ENCODE measurements at regions not wholly inside any gene's neighbourhood (a gene's known extent, or its start where the extent isn't known, plus 50 kb on each side); places are given as distances from the start of the nearest gene placed in this dataset.

DNA sequence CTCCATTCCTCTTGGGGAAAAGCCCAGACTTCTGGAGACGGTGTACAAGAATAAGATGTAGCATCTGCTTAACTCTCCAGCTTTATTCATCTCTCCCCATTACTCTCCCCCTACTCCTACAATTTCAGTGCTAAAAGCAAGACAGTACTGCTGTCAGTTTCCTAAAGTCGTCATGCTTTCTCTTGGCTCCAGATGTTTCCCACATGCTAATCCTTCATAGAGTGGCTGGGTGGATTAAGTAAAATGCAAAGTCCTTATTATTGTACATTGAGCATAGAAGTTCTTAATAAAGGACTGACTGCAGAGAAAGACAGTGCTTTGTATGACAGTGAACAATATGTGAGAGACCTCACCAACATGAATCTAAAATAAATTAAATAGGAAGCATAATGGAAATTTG lies 142.2 kb upstream of the UBASH3B start:
- no peak overlapping the region for H3K27ac ChIP-seq
- Mint-ChIP-seq H3K4me1 (no peaks in the 10 kb centered on the region), H3K9me3 (no peaks in the 10 kb centered on the region), H3K4me3 (no peak overlapping the region), H3K36me3 (no peaks in the 10 kb centered on the region), H3K27ac (no peak overlapping the region), H3K27me3 (ENCODE audit: insufficient read depth, low read depth) (peaks cover 3% of the 10 kb centered on the region)
- no peaks in the 10 kb centered on the region for H4K20me1 ChIP-seq (ENCODE audit: low read depth)
- TF ChIP-seq EZH2 (IDR thresholded peaks at IDR 0.05) = no peak
- TF ChIP-seq, protein P1, sequence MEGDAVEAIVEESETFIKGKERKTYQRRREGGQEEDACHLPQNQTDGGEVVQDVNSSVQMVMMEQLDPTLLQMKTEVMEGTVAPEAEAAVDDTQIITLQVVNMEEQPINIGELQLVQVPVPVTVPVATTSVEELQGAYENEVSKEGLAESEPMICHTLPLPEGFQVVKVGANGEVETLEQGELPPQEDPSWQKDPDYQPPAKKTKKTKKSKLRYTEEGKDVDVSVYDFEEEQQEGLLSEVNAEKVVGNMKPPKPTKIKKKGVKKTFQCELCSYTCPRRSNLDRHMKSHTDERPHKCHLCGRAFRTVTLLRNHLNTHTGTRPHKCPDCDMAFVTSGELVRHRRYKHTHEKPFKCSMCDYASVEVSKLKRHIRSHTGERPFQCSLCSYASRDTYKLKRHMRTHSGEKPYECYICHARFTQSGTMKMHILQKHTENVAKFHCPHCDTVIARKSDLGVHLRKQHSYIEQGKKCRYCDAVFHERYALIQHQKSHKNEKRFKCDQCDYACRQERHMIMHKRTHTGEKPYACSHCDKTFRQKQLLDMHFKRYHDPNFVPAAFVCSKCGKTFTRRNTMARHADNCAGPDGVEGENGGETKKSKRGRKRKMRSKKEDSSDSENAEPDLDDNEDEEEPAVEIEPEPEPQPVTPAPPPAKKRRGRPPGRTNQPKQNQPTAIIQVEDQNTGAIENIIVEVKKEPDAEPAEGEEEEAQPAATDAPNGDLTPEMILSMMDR (IDR thresholded peaks at IDR 0.05) = no peak
- no peak for TF ChIP-seq EZH2phosphoT487 (IDR thresholded peaks at IDR 0.05)
- H3K79me2 ChIP-seq (ENCODE audit: low read depth) = no peaks in the 10 kb centered on the region
- no peak for DNase-seq (ENCODE audit: low spot score)
- no peaks in the 10 kb centered on the region for H3K36me3 ChIP-seq
- no peak overlapping the region for H3K4me2 ChIP-seq
- H3K9ac ChIP-seq = no peak overlapping the region
- no peaks in the 10 kb centered on the region for H3K4me1 ChIP-seq
- H3K4me3 ChIP-seq = no peak overlapping the region
- no peaks in the 10 kb centered on the region for H3K9me3 ChIP-seq (ENCODE audit: low read depth)
- H2AFZ ChIP-seq (replicated peaks) = no peak overlapping the region
- no peaks in the 10 kb centered on the region for H3K27me3 ChIP-seq
- no peaks in the 10 kb centered on the region for H3F3A ChIP-seq (ENCODE audit: low read depth)

DNA sequence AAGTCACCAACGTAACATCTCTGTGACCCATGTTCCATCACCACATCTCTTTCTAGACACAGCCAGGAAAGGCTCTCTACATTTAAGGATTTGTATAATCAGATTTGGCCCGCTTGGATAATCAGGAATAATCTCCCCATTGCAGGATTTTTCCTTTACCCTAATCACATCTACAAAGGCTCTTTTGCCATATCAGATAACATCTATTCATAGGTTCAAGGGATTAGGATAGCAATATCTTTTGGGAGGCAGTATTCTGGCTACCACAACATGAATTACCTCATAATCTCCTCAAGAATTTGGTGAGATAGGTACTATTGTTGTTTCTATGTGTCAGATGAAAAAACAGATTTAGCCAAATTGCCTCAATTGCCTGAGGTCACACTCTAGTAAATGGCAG lies 142.8 kb upstream of the UBASH3B start:
- Histone ChIP-seq H3K9ac (no peak overlapping the region), H3K4me1 (no peaks in the 10 kb centered on the region), H2AFZ (replicated peaks) (no peak overlapping the region), H3K36me3 (no peaks in the 10 kb centered on the region), H3K9me3 (ENCODE audit: low read depth) (no peaks in the 10 kb centered on the region), H3F3A (ENCODE audit: low read depth) (no peaks in the 10 kb centered on the region), H3K27me3 (no peaks in the 10 kb centered on the region), H4K20me1 (ENCODE audit: low read depth) (no peaks in the 10 kb centered on the region), H3K4me3 (no peak overlapping the region), H3K4me2 (no peak overlapping the region), H3K79me2 (ENCODE audit: low read depth) (no peaks in the 10 kb centered on the region), H3K27ac (no peak overlapping the region)
- no peaks in the 10 kb centered on the region for H3K4me1 Mint-ChIP-seq
- peak; percentile 20 for DNase-seq (ENCODE audit: low spot score)
- TF ChIP-seq EZH2 (IDR thresholded peaks at IDR 0.05) (no peak), EZH2phosphoT487 (IDR thresholded peaks at IDR 0.05) (peak; percentile 83)
- no peaks in the 10 kb centered on the region for H3K9me3 Mint-ChIP-seq
- H3K27me3 Mint-ChIP-seq (ENCODE audit: insufficient read depth, low read depth) = peaks cover 3% of the 10 kb centered on the region
- H3K4me3 Mint-ChIP-seq = no peak overlapping the region
- H3K27ac Mint-ChIP-seq = no peak overlapping the region
- H3K36me3 Mint-ChIP-seq = no peaks in the 10 kb centered on the region

DNA sequence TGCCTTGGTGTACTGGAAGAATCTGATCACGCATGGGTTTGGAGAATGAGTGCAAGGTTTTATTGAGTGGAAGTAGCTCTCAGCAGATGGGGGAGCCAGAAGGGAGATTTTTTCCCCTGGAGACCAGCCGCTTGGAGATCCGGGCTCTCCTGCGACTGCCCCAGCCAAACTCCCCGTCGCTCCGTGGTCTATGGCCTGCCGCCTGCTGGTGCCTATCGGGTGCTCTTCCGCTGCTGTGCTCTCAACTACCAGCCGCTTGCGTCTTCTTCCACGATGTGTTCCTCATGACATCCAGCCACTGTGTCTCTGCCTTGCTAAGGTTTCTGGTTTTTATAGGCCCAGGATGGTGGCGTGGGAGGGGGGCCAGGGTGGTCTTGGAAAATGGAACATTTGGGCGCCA lies 145.6 kb upstream of the UBASH3B start:
- Histone ChIP-seq H2AFZ (replicated peaks) (no peak overlapping the region), H3K79me2 (ENCODE audit: low read depth) (no peaks in the 10 kb centered on the region), H3K36me3 (no peaks in the 10 kb centered on the region), H3K9ac (no peak overlapping the region), H3K4me2 (no peak overlapping the region), H3K4me3 (no peak overlapping the region), H4K20me1 (ENCODE audit: low read depth) (no peaks in the 10 kb centered on the region), H3K27me3 (no peaks in the 10 kb centered on the region), H3K27ac (no peak overlapping the region), H3F3A (ENCODE audit: low read depth) (no peaks in the 10 kb centered on the region), H3K4me1 (peaks cover 7% of the 10 kb centered on the region), H3K9me3 (ENCODE audit: low read depth) (no peaks in the 10 kb centered on the region)
- TF ChIP-seq EZH2 (IDR thresholded peaks at IDR 0.05) = no peak
- TF ChIP-seq, protein P1 (IDR thresholded peaks at IDR 0.05) = no peak
- no peak for TF ChIP-seq EZH2phosphoT487 (IDR thresholded peaks at IDR 0.05)
- H3K4me1 Mint-ChIP-seq = peaks cover 7% of the 10 kb centered on the region
- H3K27me3 Mint-ChIP-seq (ENCODE audit: insufficient read depth, low read depth) = peaks cover 3% of the 10 kb centered on the region
- H3K4me3 Mint-ChIP-seq = no peak overlapping the region
- no peaks in the 10 kb centered on the region for H3K9me3 Mint-ChIP-seq
- H3K27ac Mint-ChIP-seq = no peak overlapping the region
- H3K36me3 Mint-ChIP-seq = no peaks in the 10 kb centered on the region
- no peak for DNase-seq (ENCODE audit: low spot score)

DNA sequence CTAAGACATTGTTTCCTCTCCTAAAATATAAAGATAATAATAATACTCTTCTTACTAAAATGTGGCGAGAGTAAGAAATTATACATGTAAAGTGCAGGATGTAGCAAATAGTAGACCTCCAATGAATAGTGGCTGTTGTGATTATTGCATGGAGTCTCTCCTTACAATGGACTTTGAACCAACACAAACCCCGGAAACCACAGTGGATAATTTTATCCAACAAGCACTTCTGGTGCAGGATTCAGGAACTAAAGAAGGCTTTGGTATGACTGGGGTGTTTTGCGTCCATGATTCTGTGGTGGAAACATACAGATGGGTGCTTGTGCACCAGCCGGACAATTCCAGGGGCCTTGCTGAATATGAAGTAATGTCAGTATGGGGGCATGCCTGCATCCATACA lies 146.4 kb upstream of the UBASH3B start:
- no peak overlapping the region for H3K9ac ChIP-seq
- peaks cover 7% of the 10 kb centered on the region for H3K4me1 ChIP-seq
- H3K4me1 Mint-ChIP-seq = peaks cover 9% of the 10 kb centered on the region
- H3K4me2 ChIP-seq = no peak overlapping the region
- no peaks in the 10 kb centered on the region for H3K79me2 ChIP-seq (ENCODE audit: low read depth)
- H3K27ac Mint-ChIP-seq = no peak overlapping the region
- no peaks in the 10 kb centered on the region for H4K20me1 ChIP-seq (ENCODE audit: low read depth)
- no peaks in the 10 kb centered on the region for H3K36me3 ChIP-seq
- no peak for TF ChIP-seq EZH2 (IDR thresholded peaks at IDR 0.05)
- TF ChIP-seq EZH2phosphoT487 (IDR thresholded peaks at IDR 0.05) = no peak
- TF ChIP-seq, protein P1 (IDR thresholded peaks at IDR 0.05) = no peak
- no peaks in the 10 kb centered on the region for H3K9me3 Mint-ChIP-seq
- H3K27ac ChIP-seq = no peak overlapping the region
- no peak for DNase-seq (ENCODE audit: low spot score)
- H3K4me3 Mint-ChIP-seq = no peak overlapping the region
- H2AFZ ChIP-seq (replicated peaks) = no peak overlapping the region
- H3K36me3 Mint-ChIP-seq = no peaks in the 10 kb centered on the region
- no peaks in the 10 kb centered on the region for H3F3A ChIP-seq (ENCODE audit: low read depth)
- H3K27me3 ChIP-seq = no peaks in the 10 kb centered on the region
- H3K4me3 ChIP-seq = no peak overlapping the region
- peaks cover 3% of the 10 kb centered on the region for H3K27me3 Mint-ChIP-seq (ENCODE audit: insufficient read depth, low read depth)
- H3K9me3 ChIP-seq (ENCODE audit: low read depth) = no peaks in the 10 kb centered on the region
